Activated naive CD8-positive, alpha-beta T cell treated with anti-CD3 and anti-CD28 coated beads, Interleukin-2, amount 50 U/mL, for 24 hours (primary cell): ENCODE measurements at regions not wholly inside any gene's neighbourhood (a gene's known extent, or its start where the extent isn't known, plus 50 kb on each side); places are given as distances from the start of the nearest gene placed in this dataset.

Experiments
- ATAC-seq: fragments of 150-1000 bp; cut with Tn5 transposase; one replicate; pipeline ENCODE4 v1.10.0; 2021
- DNase-seq: peaks from one replicate; pipeline ENCODE4 v3.0.0; 2021
- H3K27ac Mint-ChIP-seq: one replicate; pipeline ENCODE4 v1.8.0; 2021; ENCODE audit warnings: mild to moderate bottlenecking, mixed read lengths
- H3K27me3 Mint-ChIP-seq: one replicate; pipeline ENCODE4 v1.8.0; 2021; ENCODE audit warnings: mixed read lengths
- H3K36me3 Mint-ChIP-seq: one replicate; pipeline ENCODE4 v1.8.0; 2021; ENCODE audit warnings: low read depth, mixed read lengths
- H3K4me1 Mint-ChIP-seq: one replicate; pipeline ENCODE4 v1.8.0; 2021; ENCODE audit warnings: mixed read lengths
- H3K4me3 Mint-ChIP-seq: one replicate; pipeline ENCODE4 v1.8.0; 2021; ENCODE audit warnings: mild to moderate bottlenecking, moderate library complexity, mixed read lengths
- H3K9me3 Mint-ChIP-seq: one replicate; pipeline ENCODE4 v1.8.0; 2021; ENCODE audit warnings: mixed read lengths

DNA sequence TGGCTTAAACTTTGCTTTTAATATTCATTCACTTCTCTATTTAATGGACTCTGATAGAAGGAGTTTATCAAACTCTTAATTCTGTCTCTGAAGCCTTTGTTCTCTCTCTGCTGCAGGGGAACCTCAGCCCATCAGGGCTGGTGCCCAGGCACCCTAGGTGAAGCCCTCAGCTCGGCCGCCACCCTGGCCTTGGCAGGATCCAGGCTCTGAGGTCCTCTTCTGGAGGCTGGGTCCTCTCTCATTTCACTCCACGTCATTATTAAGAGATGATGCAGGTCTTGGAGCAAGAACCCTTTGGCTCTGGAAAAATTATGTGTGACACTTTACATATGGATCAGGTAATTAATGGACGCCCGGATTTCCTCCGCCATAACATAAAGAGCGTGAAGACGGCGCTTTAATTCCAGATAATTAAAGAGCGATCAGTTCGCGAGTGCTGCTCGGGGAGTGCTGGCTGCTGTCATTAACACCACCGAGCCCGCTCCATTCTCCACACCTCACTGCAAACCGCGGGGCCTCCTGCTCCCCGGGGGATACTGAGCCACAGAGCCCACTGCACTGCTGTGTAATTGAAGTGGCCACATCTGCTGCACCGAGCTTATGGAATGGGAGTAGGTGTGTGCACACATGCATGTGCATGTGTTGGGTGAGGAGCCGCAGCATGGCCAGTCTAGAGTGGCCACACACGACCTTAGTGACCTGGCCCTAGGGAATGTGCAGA, 259.4 kb upstream of the TNRC6C start:
- peaks cover 16% of the 10 kb centered on the region for H3K9me3 Mint-ChIP-seq
- peaks cover 9% of the 10 kb centered on the region for H3K27me3 Mint-ChIP-seq
- peaks cover 5% of the 10 kb centered on the region for H3K36me3 Mint-ChIP-seq
- DNase-seq (no peak), ATAC-seq (no peak)
- no peak overlapping the region for H3K4me3 Mint-ChIP-seq
- H3K4me1 Mint-ChIP-seq, result peaks cover 4% of the 10 kb centered on the region
- no peak overlapping the region for H3K27ac Mint-ChIP-seq

DNA sequence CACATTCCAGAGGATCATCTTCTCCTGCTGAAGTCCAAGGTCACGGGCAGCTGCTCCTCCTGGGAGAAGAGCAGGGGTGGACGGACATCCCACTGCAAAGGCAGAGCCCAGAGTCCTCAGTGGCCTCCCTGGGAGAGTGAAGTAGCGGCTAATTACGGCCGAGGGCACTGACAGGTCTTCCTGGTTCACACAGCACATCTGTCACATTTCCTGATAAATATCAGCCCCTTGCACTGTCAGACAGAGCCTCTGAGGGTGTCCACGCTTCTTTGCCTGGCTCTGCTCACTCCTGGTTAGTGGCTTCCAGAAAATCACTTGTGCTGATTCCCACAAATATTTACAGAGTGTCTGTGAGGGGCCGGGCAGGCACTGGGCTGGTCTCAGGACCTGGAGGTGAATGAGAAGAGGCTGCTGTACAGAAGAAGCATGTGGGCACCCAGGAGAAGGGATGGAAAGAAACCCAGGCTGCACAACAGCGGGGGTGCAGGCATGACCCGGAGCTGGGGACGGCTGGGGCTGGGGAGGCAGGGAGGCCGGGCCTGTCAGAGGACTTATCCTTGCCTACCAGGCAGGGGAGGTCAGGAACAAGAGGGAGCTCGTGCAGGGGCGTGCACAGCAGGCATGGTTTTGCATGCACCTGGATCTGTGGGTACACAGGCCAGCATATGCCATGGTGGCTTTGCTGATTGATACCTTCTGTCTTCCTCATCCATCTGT, 258.2 kb upstream of the TNRC6C start:
- no peak overlapping the region for H3K27ac Mint-ChIP-seq
- H3K4me3 Mint-ChIP-seq, result no peak overlapping the region
- H3K27me3 Mint-ChIP-seq, result peaks cover 7% of the 10 kb centered on the region
- ATAC-seq (no peak), DNase-seq (no peak)
- H3K9me3 Mint-ChIP-seq, result peaks cover 20% of the 10 kb centered on the region
- peaks cover 7% of the 10 kb centered on the region for H3K36me3 Mint-ChIP-seq
- H3K4me1 Mint-ChIP-seq, result peaks cover 4% of the 10 kb centered on the region

DNA sequence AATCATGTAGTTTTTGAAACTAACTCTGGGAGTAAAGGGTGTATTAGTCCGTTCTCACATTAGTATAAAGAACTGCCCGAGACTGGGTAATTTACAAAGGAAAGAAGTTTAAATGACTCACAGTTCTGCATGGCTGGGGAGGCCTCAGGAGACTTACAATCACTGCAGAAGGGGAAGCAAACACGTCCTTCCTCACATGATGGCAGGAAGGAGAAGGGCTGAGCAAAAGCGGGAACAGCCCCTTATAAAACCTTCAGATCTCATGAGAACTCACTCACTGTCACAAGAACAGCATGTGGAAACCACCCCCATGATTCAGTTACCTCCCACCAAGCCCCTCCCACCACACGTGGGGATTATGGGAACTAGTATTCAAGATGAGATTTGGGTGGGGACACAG, 256.5 kb upstream of the TNRC6C start:
- ATAC-seq, result no peak

DNA sequence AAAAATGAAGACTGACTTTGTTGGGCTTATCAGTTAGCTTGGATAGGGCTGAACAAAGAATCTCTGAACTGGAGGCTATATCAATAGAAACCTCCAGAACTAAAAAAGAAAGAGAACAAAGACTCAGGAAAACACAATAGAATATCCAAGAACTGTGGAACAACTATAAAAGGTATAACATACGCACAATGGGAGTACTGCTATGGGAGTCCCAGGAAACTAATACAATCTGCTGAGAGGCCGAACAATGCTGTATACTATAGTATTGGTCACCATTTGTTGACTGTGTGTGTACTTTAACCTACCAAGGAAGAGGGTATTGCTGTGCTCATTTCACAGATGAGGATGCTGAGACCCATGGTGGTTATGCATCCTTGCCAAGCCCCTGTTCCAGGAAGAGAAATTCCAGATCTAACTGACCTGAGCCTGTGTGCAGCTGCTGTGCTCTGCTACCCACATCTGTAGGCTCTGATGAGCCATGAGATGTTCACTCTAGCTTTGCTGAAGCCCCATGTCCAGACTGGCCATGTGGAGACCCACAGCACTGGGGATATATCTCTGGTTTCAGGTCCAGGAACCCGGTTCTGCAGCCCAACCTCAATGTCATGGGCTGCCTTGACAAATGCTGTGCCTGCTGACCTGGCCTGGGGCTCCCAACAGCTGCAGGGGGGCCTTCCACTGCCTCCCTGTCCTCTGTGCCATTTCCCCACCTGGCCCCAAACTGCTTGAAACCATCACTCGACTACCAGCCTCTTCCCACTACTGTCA, 254.3 kb upstream of the TNRC6C start:
- ATAC-seq (no peak), DNase-seq (no peak)
- Mint-ChIP-seq H3K4me1 (no peaks in the 10 kb centered on the region), H3K27ac (no peak overlapping the region), H3K9me3 (peaks cover 26% of the 10 kb centered on the region), H3K4me3 (no peak overlapping the region), H3K27me3 (peaks cover 2% of the 10 kb centered on the region), H3K36me3 (peaks cover 7% of the 10 kb centered on the region)

More for the DNA sequence above, 256.5 kb upstream of the TNRC6C start:
- peaks cover 26% of the 10 kb centered on the region for H3K9me3 Mint-ChIP-seq
- H3K27ac Mint-ChIP-seq, result no peak overlapping the region
- no peaks in the 10 kb centered on the region for H3K4me1 Mint-ChIP-seq
- no peak for DNase-seq
- H3K4me3 Mint-ChIP-seq, result no peak overlapping the region
- peaks cover 7% of the 10 kb centered on the region for H3K36me3 Mint-ChIP-seq
- H3K27me3 Mint-ChIP-seq, result peaks cover 7% of the 10 kb centered on the region

DNA sequence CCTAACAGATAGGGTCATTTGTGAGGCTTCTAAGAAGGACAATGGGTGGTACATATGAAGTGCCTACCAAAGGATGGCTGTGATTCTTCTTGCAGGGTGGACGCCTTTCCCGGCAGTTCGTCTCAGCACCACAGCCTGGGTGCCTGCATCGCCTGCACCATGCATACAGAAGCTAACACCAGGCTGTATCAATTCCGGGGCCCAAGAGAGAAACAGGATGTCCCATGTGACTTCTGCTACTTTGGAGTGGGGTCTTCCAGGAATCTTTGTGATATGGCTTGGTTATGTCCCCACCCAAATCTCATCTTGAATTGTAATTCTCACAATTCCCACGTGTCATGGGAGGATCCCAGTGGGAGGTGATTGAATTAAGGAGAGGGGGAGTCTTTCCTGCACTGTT, 251.6 kb upstream of the TNRC6C start:
- Mint-ChIP-seq H3K36me3 (peaks cover 5% of the 10 kb centered on the region), H3K27ac (no peak overlapping the region), H3K27me3 (peaks cover 2% of the 10 kb centered on the region), H3K9me3 (peaks cover 22% of the 10 kb centered on the region), H3K4me3 (no peak overlapping the region), H3K4me1 (no peaks in the 10 kb centered on the region)
- ATAC-seq (no peak), DNase-seq (no peak)

DNA sequence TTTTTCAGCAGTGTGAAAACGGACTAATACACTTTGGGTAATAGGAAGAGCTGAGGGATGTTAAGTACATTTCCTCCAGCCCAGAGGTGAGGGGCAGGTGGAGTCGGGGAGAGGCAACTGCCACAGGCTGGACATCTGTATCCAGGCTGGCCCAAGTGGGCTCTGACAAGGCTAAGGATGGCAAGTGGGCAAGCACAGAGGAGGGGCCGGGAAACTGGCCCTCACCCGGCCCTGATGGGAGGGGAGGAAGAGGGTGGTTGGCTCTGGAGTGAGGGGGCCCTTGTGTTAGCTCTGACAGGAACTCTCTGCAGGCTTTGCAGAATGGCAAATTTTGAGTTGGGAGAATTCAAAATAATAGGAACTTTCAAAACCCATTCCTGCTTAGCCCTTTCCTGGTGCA, 251.0 kb upstream of the TNRC6C start:
- ATAC-seq (no peak), DNase-seq (no peak)
- H3K4me1 Mint-ChIP-seq, result no peaks in the 10 kb centered on the region
- H3K36me3 Mint-ChIP-seq, result peaks cover 3% of the 10 kb centered on the region
- no peak overlapping the region for H3K27ac Mint-ChIP-seq
- H3K27me3 Mint-ChIP-seq, result peaks cover under 1% of the 10 kb centered on the region
- no peak overlapping the region for H3K4me3 Mint-ChIP-seq
- H3K9me3 Mint-ChIP-seq, result peaks cover 17% of the 10 kb centered on the region

DNA sequence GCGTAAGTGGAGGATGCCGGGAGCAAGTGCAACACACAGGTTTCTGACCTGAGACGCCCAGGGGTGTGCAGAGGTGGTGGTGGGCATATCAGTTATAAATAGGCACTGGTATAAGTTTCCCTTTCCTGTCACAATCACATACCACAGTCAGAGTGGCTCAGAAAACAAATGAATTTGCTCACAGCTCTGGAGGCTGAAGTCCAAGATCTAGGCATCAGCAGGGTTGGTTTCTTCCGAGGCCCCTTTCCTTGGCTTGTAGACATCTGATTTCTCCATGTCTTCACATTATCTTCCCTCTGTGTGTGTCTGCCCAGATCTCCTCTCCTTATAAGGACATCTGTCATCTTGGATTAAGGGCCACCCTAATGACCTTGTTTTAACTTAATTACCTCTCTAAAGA, 250.5 kb upstream of the TNRC6C start:
- Mint-ChIP-seq H3K27ac (no peak overlapping the region), H3K36me3 (peaks cover 3% of the 10 kb centered on the region), H3K27me3 (no peaks in the 10 kb centered on the region), H3K4me1 (no peaks in the 10 kb centered on the region), H3K4me3 (no peak overlapping the region), H3K9me3 (peaks cover 15% of the 10 kb centered on the region)
- ATAC-seq (no peak), DNase-seq (no peak)

DNA sequence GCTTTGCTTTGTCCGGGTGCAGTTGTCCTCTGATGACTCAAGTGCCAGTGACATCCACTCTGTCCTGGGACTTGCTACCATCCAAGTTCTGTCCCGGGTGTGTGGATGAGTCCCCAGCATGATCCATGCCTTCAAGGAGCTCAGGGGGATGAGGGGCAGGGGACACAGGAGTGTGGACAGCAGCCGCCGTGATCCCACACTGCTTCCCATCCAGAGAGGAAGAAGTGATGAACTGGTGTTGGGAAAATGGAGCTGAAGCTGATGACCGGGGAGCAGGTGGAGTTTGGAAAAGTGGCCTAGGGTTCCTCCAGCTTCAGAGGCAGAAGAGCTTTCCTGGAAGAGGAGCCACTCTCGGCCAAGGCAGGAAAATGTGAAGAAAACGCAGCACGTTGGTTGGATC, 249.6 kb upstream of the TNRC6C start:
- no peak for ATAC-seq
- H3K36me3 Mint-ChIP-seq, result peaks cover 3% of the 10 kb centered on the region
- DNase-seq, result no peak
- H3K27me3 Mint-ChIP-seq, result no peaks in the 10 kb centered on the region
- H3K27ac Mint-ChIP-seq, result peak overlapping the region; percentile 15
- H3K4me1 Mint-ChIP-seq, result no peaks in the 10 kb centered on the region
- peaks cover 14% of the 10 kb centered on the region for H3K9me3 Mint-ChIP-seq
- H3K4me3 Mint-ChIP-seq, result no peak overlapping the region

DNA sequence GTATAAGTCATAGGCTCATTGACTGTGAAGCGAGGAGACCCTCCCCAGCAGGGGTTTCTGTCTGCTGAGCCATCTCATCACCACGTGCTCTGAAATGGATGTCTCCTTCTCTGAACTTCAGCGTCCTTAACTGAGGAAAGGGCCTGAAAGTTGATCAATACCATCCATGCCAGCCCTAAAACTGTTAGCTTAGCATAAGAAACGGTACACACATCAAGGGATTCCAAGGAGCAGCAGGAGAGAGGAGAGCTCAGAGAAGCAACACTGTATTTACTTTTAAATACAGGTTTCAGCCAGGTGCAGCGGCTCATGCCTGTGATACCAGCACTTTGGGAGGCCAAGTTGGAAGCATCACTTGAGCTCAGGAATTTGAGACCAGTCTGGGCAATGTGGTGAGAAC, 248.9 kb upstream of the TNRC6C start:
- H3K27ac Mint-ChIP-seq, result no peak overlapping the region
- ATAC-seq, result no peak

DNA sequence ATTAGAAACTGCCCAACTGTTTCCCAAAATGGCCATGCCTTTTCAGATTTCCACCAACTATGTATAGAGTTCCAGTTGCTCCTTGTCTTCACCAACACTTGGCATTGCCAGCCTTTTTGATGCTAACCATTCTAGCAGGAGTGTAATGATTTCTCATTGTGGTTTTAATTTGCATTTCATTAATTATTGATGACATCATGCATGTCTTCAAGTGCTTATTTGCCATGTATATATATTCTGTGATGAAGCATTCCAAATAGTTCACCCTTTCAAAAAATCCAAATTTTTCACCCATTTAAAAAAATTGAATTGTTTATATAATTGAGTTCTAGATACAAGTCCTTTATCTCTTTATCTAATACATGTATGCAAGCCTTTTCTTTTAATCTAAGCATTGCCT, 245.9 kb upstream of the TNRC6C start:
- H3K9me3 Mint-ChIP-seq, result peaks cover 20% of the 10 kb centered on the region
- peaks cover 3% of the 10 kb centered on the region for H3K27me3 Mint-ChIP-seq
- H3K27ac Mint-ChIP-seq, result no peak overlapping the region
- H3K4me3 Mint-ChIP-seq, result no peak overlapping the region
- ATAC-seq (no peak), DNase-seq (no peak)
- no peaks in the 10 kb centered on the region for H3K4me1 Mint-ChIP-seq
- no peaks in the 10 kb centered on the region for H3K36me3 Mint-ChIP-seq

More for the DNA sequence above, 248.9 kb upstream of the TNRC6C start:
- H3K4me3 Mint-ChIP-seq, result no peak overlapping the region
- peaks cover 3% of the 10 kb centered on the region for H3K36me3 Mint-ChIP-seq
- peaks cover 19% of the 10 kb centered on the region for H3K9me3 Mint-ChIP-seq
- H3K27me3 Mint-ChIP-seq, result no peaks in the 10 kb centered on the region
- H3K4me1 Mint-ChIP-seq, result no peaks in the 10 kb centered on the region
- DNase-seq, result no peak

DNA sequence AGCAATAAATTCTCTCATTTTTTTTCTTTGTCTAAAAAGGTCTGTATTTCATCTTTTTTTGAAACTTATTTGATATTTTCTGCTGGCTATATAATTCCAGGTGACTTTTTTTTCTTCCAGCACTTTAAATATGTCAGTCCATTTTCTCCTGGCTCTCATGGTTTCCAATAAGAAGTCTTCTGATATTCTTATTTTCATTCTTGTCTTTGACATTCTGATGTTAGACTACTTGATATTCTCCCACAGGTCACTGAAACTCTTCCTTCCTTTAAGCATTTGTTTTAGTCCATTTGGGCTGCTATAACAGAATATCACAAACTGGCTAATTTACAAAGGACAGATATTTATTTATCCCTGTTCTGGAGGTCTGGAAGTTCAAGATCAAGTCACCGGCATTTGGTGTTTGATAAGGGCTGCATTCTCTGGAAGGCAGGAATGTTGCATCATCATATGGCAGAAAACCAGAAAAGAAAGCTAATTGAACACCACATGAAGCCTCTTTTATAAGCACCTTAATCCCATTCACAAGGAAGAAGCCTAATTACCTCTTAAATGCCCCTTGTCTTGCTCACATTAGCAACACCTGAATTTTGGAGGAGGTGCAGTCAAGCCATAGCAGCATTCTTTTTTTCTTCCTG, 242.1 kb upstream of the TNRC6C start:
- Mint-ChIP-seq H3K9me3 (peaks cover 25% of the 10 kb centered on the region), H3K27ac (no peak overlapping the region), H3K27me3 (peaks cover 3% of the 10 kb centered on the region), H3K4me1 (no peaks in the 10 kb centered on the region), H3K36me3 (no peaks in the 10 kb centered on the region), H3K4me3 (no peak overlapping the region)
- ATAC-seq, result no peak
- no peak for DNase-seq

DNA sequence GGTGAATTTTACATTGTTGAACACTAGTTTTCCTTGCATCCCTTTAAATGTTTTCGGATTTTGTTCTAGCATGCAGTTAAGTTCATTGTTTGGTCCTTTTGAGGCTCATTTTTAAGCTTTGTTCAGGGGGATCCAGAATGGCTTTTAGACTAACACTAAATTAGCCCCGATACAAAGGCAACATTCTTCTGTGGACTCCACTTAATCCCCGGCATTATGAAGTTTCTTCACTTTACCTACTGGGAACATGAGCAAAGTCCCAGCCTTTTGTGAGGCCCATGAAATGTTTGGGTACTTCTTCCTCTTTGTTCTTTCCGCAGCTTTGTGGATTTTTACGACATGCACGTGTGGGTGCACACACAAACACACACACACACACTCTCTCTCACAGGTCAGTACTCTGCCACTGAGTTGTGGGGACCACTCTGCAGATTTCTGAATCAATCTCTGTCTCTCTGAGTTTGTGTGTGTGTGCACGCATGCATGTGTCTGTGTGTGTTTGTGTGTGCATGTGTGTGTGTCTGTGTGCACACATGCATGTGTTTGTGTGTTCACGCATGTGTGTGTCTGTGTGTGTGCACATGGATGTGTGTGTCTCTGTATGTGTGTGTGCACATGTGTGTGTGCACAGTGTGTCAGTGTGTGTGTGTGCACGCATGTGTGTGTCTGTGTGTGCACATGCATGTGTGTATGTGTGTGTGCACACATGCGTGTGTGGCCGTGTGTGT, 240.4 kb upstream of the TNRC6C start:
- DNase-seq, result no peak
- ATAC-seq, result no peak
- H3K4me1 Mint-ChIP-seq, result no peaks in the 10 kb centered on the region
- no peak overlapping the region for H3K4me3 Mint-ChIP-seq
- H3K27ac Mint-ChIP-seq, result no peak overlapping the region
- H3K36me3 Mint-ChIP-seq, result no peaks in the 10 kb centered on the region
- peaks cover 3% of the 10 kb centered on the region for H3K27me3 Mint-ChIP-seq
- H3K9me3 Mint-ChIP-seq, result peaks cover 25% of the 10 kb centered on the region

DNA sequence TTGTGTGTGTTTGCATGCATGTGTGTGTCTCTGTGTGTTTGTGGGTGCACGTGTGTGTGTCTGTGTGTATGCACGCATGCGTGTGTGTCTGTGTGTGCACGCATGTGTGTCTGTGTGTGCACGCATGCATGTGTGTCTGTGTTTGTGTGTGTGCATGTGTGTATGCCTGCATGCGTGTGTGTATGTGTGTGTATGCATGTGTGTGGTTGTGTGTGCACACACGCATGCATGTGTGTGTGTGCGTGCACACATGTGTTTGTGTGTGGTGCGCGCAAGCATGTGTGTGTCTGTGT, 239.9 kb upstream of the TNRC6C start:
- H3K4me3 Mint-ChIP-seq, result no peak overlapping the region
- ATAC-seq, result no peak
- H3K4me1 Mint-ChIP-seq, result no peaks in the 10 kb centered on the region
- no peaks in the 10 kb centered on the region for H3K36me3 Mint-ChIP-seq
- peaks cover 25% of the 10 kb centered on the region for H3K9me3 Mint-ChIP-seq
- no peak overlapping the region for H3K27ac Mint-ChIP-seq
- H3K27me3 Mint-ChIP-seq, result peaks cover 3% of the 10 kb centered on the region
- no peak for DNase-seq

DNA sequence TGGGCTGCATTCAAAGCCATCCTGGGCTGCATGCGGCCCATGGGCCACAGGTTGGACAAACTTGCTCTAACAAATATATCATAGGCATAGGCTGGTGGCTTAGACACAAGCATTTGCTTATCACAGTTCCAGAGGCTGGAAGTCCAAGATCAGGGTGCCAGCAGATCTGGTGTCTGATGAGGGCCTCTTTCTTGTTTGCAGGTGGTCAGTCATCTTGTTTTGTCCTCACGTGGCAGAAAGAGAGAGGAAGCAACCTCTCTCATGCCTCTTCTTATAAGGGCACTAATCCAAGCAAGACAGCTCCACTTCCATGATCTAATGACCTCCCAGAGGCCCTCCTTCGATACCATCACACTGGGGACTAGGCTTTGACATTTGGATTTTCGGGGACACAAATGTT, 238.7 kb upstream of the TNRC6C start:
- Mint-ChIP-seq H3K9me3 (peaks cover 17% of the 10 kb centered on the region), H3K27me3 (peaks cover 3% of the 10 kb centered on the region), H3K4me3 (no peak overlapping the region), H3K4me1 (no peaks in the 10 kb centered on the region), H3K27ac (no peak overlapping the region), H3K36me3 (no peaks in the 10 kb centered on the region)
- no peak for ATAC-seq
- no peak for DNase-seq
